Activated CD4-positive, alpha-beta T cell treated with anti-CD3 and anti-CD28 coated beads for 36 hours (primary cell): ENCODE measurements at regions not wholly inside any gene's neighbourhood (a gene's known extent, or its start where the extent isn't known, plus 50 kb on each side); places are given as distances from the start of the nearest gene placed in this dataset.
"Not testable (repeated sequence)": the region's sequence is repeated elsewhere in the genome, so short reads cannot be mapped to it uniquely, and the experiment has no call there.

ENCODE experiments used
- ATAC-seq: fragments of 200-7000 bp; cut with Tn5 transposase; one replicate; pipeline ENCODE4 v1.10.0; 2021; ENCODE audit warnings: mild to moderate bottlenecking, moderate library complexity
- CTCF ChIA-PET: fragments of 350-600 bp; sonication (Branson Sonifier 250); formaldehyde crosslinking; loops from one replicate; lab custom pipeline; 2021; ENCODE audit warnings: antibody characterized with exemption; lab: Charles Lee
- POLR2A ChIA-PET: fragments of 350-600 bp; sonication (Branson Sonifier 250); formaldehyde crosslinking; loops from one replicate; lab custom pipeline; 2021; ENCODE audit warnings: antibody characterized with exemption, inconsistent platforms; lab: Charles Lee
- DNase-seq: peaks from one replicate; pipeline ENCODE4 v3.0.0-alpha.2; 2020
- H3K27ac Mint-ChIP-seq: one replicate; pipeline ENCODE4 v1.8.0; 2021; ENCODE audit warnings: mixed read lengths
- H3K27me3 Mint-ChIP-seq: one replicate; pipeline ENCODE4 v1.8.0; 2021; ENCODE audit warnings: mixed read lengths
- H3K36me3 Mint-ChIP-seq: one replicate; pipeline ENCODE4 v1.8.0; 2021; ENCODE audit warnings: low read depth, mixed read lengths
- H3K4me1 Mint-ChIP-seq: one replicate; pipeline ENCODE4 v1.8.0; 2021; ENCODE audit warnings: mixed read lengths
- H3K4me3 Mint-ChIP-seq: one replicate; pipeline ENCODE4 v1.8.0; 2021; ENCODE audit warnings: mild to moderate bottlenecking, moderate library complexity, mixed read lengths
- H3K9me3 Mint-ChIP-seq: one replicate; pipeline ENCODE4 v1.8.0; 2021; ENCODE audit warnings: low read depth, mixed read lengths
- intact Hi-C, 2 experiments: fragments of 100-400 bp; cut with DNase I in 1 of 2; cut with micrococcal nuclease in 1 of 2; formaldehyde crosslinking; loops; one replicate each; pipeline versions ENCODE4 v1.14.2 to v1.15.1; 2022 to 2024; cut with DNase I, micrococcal nuclease

DNA sequence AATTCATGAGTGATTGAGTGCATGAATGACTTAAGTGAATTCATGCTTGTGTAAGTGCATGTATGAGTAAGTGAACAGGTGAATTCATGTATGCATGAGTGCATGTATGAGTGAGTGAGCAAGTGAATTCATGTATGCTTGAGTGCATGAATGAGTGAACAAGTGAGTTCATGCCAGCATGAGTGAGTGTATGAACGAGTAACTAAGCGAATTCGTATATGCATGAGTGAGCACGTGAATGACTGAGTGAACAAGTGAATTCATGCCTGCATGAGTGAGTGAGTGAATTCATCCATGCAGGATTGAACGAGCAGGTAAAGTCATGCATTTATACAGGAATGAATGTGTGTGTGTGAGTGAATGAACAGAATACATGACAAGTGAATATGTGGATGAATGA, 278.5 kb upstream of the USP9Y start:
- H3K27ac Mint-ChIP-seq = no peak overlapping the region
- H3K4me3 Mint-ChIP-seq = no peak overlapping the region
- ChIA-PET POLR2A (no interaction called here), CTCF (no interaction called here)
- ATAC-seq (no peak), DNase-seq (no peak)
- no peaks in the 10 kb centered on the region for H3K36me3 Mint-ChIP-seq
- H3K9me3 Mint-ChIP-seq = no peaks in the 10 kb centered on the region
- H3K4me1 Mint-ChIP-seq = no peaks in the 10 kb centered on the region
- H3K27me3 Mint-ChIP-seq = peaks cover 8% of the 10 kb centered on the region
- intact Hi-C loops = no loop called here

- DNase-seq = no peak
- H3K9me3 Mint-ChIP-seq = no peaks in the 10 kb centered on the region
- no peak for ATAC-seq
- ChIA-PET CTCF (no interaction called here), POLR2A (no interaction called here)
- no peak overlapping the region for H3K4me3 Mint-ChIP-seq
- H3K27me3 Mint-ChIP-seq = peaks cover 8% of the 10 kb centered on the region
- H3K4me1 Mint-ChIP-seq = no peaks in the 10 kb centered on the region
- intact Hi-C loops = no loop called here
- H3K27ac Mint-ChIP-seq = no peak overlapping the region
- no peaks in the 10 kb centered on the region for H3K36me3 Mint-ChIP-seq
These were observed 277.4 kb upstream of the USP9Y start for GRCh38 chrY:12423416-12424252.

DNA sequence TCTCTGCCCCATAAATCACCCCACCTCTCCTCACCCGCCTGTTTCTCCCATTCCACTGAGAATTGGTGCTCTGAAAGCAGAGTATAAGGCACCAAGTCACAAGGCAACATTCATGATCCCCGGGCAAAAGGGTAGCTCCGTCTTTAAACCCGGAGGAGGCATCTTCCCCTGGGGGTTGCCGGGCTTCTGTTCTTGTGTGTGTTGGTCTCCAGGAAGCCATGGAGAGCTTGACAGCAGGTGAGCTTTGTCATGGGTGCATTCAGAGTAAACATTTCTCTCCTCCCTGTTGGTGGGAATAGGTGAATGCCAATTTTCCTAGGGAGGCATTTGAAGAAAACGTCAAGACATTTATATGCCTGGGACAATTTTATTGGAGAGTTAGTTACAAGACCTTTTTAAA, 275.5 kb upstream of the USP9Y start:
- intact Hi-C loops = no loop called here

DNA sequence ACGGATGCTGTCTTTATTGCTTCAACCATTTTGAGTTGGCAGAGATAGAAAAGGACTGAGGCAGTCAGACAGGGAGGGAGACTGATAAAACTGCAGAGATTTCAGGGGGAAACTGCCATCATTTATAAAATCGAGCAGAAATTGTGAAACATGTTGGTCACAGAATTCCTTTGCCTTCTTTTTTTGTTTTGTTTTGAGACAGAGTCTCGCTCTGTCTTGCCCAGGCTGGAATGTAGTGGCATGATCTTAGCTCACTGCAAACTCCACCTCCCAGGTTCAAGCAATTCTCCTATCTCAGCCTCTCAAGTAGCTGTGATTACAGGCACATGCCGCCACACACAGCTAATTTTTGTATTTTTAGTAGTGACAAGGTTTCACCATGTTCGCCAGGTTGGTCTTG, 273.7 kb upstream of the USP9Y start:
- Mint-ChIP-seq H3K9me3 (no peaks in the 10 kb centered on the region), H3K27me3 (peaks cover 3% of the 10 kb centered on the region), H3K27ac (no peak overlapping the region), H3K4me1 (no peaks in the 10 kb centered on the region), H3K36me3 (no peaks in the 10 kb centered on the region), H3K4me3 (no peak overlapping the region)
- DNase-seq (no peak), ATAC-seq (no peak)
- POLR2A ChIA-PET = no interaction called here
- CTCF ChIA-PET = interaction anchor here (0.6 kb wide), 1 partner anchor 12 kb away, joined by 3 read pairs; no protein-coding TSS in a partner anchor
- intact Hi-C loops = no loop called here

More for the DNA sequence above, 275.5 kb upstream of the USP9Y start:
- H3K9me3 Mint-ChIP-seq = no peaks in the 10 kb centered on the region
- no peak for ATAC-seq
- ChIA-PET POLR2A (no interaction called here), CTCF (interaction anchor here (0.6 kb wide), 1 partner anchor 203 kb away, joined by 3 read pairs; no protein-coding TSS in a partner anchor)
- peaks cover 8% of the 10 kb centered on the region for H3K27me3 Mint-ChIP-seq
- no peak for DNase-seq
- H3K36me3 Mint-ChIP-seq = no peaks in the 10 kb centered on the region
- no peak overlapping the region for H3K27ac Mint-ChIP-seq
- no peaks in the 10 kb centered on the region for H3K4me1 Mint-ChIP-seq
- H3K4me3 Mint-ChIP-seq = no peak overlapping the region

- intact Hi-C loops = no loop called here
- H3K4me3 Mint-ChIP-seq = no peak overlapping the region
- no peak for ATAC-seq
- CTCF ChIA-PET = no interaction called here
- no peaks in the 10 kb centered on the region for H3K4me1 Mint-ChIP-seq
- POLR2A ChIA-PET = no interaction called here
- no peaks in the 10 kb centered on the region for H3K9me3 Mint-ChIP-seq
- DNase-seq = no peak
- no peaks in the 10 kb centered on the region for H3K27me3 Mint-ChIP-seq
- no peaks in the 10 kb centered on the region for H3K36me3 Mint-ChIP-seq
- no peak overlapping the region for H3K27ac Mint-ChIP-seq
These were observed 269.5 kb upstream of the USP9Y start for GRCh38 chrY:12431546-12431945.

GRCh38 chrY:12438823-12439222, 262.2 kb upstream of the USP9Y start:
- H3K27ac Mint-ChIP-seq, CTCF ChIA-PET, ATAC-seq, H3K4me1 Mint-ChIP-seq, H3K36me3 Mint-ChIP-seq, H3K4me3 Mint-ChIP-seq, intact Hi-C loops, H3K27me3 Mint-ChIP-seq, DNase-seq, H3K9me3 Mint-ChIP-seq, POLR2A ChIA-PET: not testable (repeated sequence)

DNA sequence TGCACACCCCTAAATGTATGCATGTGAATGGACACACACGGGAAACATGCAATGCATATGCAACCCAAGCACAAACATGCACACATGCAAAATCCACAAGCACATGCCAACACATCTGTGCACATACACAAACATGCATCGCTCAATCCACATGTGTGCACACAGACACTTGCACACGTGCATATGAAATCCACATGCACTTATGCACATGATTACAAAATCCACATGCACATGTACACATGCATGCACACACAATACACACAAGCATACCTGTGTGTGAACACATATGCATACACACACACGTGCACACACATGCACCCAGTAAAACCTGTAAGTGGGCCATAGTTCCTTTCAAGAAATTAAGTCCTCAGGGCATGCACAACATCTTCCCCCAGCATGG, 256.8 kb upstream of the USP9Y start:
- no peaks in the 10 kb centered on the region for H3K9me3 Mint-ChIP-seq
- no peaks in the 10 kb centered on the region for H3K4me1 Mint-ChIP-seq
- intact Hi-C loops = no loop called here
- no peaks in the 10 kb centered on the region for H3K27me3 Mint-ChIP-seq
- ChIA-PET POLR2A (no interaction called here), CTCF (no interaction called here)
- ATAC-seq (no peak), DNase-seq (no peak)
- H3K27ac Mint-ChIP-seq = no peak overlapping the region
- H3K36me3 Mint-ChIP-seq = no peaks in the 10 kb centered on the region
- H3K4me3 Mint-ChIP-seq = no peak overlapping the region

DNA sequence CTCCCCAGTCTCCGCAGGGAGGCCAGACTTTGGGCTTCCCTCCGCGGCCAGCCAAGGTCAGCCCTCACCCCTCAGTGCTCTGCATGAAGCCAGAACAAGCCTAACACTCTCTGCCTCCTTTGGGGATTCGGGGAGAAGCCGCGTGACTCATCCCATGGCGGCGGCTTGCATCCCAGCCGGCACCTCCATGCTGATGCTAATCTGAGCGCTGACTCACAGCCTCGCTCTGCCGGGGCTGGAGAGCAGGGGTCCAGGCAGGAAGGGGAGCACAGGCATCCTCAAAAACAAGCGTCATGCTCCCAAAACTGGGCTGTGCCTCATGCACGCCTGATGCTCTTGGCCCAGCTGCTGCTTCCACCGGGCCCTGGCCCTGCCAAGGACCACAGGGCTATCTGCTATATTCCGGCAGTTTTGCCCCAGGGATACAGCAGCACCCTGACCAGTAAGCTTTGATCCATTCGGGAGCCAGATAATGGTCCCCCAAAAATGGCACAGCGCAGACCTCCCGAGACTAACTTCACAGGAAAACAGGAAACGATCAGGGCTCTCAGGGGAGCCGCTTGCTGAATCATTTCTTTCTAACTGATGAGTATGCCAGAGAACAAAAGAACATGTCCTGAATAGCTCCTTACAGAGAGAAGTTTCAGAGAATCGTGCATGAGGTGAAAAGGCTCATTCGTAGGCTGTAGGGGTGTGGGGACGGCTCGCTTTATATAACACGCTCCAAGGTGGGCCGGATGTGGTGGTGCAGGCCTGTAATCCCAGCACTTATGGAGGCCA, 254.4 kb upstream of the USP9Y start:
- intact Hi-C loops, H3K36me3 Mint-ChIP-seq, H3K27me3 Mint-ChIP-seq, POLR2A ChIA-PET, H3K4me3 Mint-ChIP-seq, H3K27ac Mint-ChIP-seq, H3K9me3 Mint-ChIP-seq, ATAC-seq, CTCF ChIA-PET, H3K4me1 Mint-ChIP-seq, DNase-seq: not testable (repeated sequence)

DNA sequence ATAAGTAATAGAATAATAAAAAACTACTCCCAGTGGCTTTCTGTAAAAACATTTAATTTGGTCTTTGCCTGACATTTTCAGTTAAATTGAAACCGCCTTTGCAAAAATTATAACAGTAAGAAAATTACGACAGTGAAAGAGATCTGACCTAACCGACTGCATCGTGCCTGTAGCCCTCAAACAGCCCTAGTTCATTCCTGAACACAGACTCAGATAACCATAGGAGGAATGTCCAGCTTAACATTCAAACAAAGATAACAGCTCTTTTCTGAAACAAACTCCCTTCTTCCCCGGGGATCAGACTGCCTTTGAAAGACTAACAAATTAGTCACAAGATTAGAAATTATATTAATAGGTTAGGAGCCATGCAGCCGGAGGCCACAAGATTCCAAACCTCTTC, 252.5 kb upstream of the USP9Y start:
- DNase-seq, H3K9me3 Mint-ChIP-seq, CTCF ChIA-PET, H3K4me3 Mint-ChIP-seq, POLR2A ChIA-PET, H3K4me1 Mint-ChIP-seq, H3K27me3 Mint-ChIP-seq, intact Hi-C loops, H3K36me3 Mint-ChIP-seq, ATAC-seq, H3K27ac Mint-ChIP-seq: not testable (repeated sequence)

GRCh38 chrY:12453318-12453717, 247.7 kb upstream of the USP9Y start:
- POLR2A ChIA-PET, H3K4me3 Mint-ChIP-seq, intact Hi-C loops, ATAC-seq, H3K27me3 Mint-ChIP-seq, CTCF ChIA-PET, H3K9me3 Mint-ChIP-seq, DNase-seq, H3K4me1 Mint-ChIP-seq, H3K27ac Mint-ChIP-seq, H3K36me3 Mint-ChIP-seq: not testable (repeated sequence)

- intact Hi-C loops = no loop called here
- Mint-ChIP-seq H3K9me3 (no peaks in the 10 kb centered on the region), H3K4me3 (no peak overlapping the region), H3K36me3 (no peaks in the 10 kb centered on the region), H3K27me3 (no peaks in the 10 kb centered on the region), H3K4me1 (no peaks in the 10 kb centered on the region), H3K27ac (no peak overlapping the region)
- ChIA-PET CTCF (no interaction called here), POLR2A (no interaction called here)
- DNase-seq (no peak), ATAC-seq (no peak)
These were observed 241.1 kb upstream of the USP9Y start for GRCh38 chrY:12459965-12460364.

- POLR2A ChIA-PET = no interaction called here
- Mint-ChIP-seq H3K27ac (no peak overlapping the region), H3K4me3 (no peak overlapping the region), H3K9me3 (peaks cover 7% of the 10 kb centered on the region), H3K4me1 (peaks cover 3% of the 10 kb centered on the region), H3K27me3 (no peaks in the 10 kb centered on the region), H3K36me3 (no peaks in the 10 kb centered on the region)
- intact Hi-C loops = no loop called here
- DNase-seq = no peak
- CTCF ChIA-PET = no interaction called here
- no peak for ATAC-seq
These were observed 236.9 kb upstream of the USP9Y start for GRCh38 chrY:12464155-12464554.
